Activated CD8-positive, alpha-beta memory T cell treated with anti-CD3 and anti-CD28 coated beads for 24 hours (primary cell): ENCODE measurements at regions not wholly inside any gene's neighbourhood (a gene's known extent, or its start where the extent isn't known, plus 50 kb on each side); places are given as distances from the start of the nearest gene placed in this dataset.
A peak's percentile ranks its signal among the peaks of the same experiment; 100 is the strongest.
"Not testable (repeated sequence)": the region's sequence is repeated elsewhere in the genome, so short reads cannot be mapped to it uniquely, and the experiment has no call there.

Experiments
- DNase-seq: peaks from one replicate; pipeline ENCODE4 v3.0.0-alpha.2; 2020

DNA sequence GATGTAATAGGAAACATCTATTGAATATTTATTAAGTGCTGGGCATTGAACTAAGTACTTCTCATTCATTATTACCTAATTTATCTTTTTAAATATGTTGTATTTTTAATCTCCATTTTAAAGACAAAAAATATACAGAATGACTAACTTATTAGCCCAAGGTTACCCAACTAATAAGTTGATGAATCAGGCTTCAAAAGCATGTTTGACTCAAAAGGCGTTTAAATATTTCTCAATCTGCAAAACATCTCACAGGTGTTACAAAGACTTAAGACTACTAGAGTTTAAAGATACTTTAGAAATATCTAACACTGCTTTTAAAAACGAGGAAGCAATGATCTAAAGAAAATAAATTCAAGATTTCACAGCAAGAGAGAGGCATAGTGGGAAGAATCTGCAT is 457.4 kb upstream of the DCN start:
- DNase-seq = no peak

DNA sequence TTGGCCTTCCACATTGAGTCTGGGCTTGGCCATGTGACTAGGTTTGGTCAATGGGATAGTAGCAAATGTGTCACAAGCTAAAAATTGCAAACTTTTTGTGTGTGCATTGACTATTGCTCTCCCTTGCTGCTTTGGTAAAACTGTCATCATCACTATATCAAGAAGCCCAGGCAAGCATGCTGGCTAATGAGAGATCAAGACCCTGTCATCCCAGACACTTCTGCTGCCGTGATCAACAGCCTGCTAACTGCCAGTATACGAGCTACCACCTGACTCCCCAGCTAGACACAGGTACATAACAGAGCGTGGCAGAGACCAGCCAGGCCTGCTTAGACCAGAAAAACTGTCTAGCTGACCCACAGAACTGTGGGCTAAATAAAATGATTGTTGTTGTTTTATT is 456.7 kb upstream of the DCN start:
- DNase-seq = no peak

GRCh38 chr12:91637789-91638624 is 455.4 kb upstream of the DCN start:
- DNase-seq = no peak

GRCh38 chr12:91636721-91637120 is 454.1 kb upstream of the DCN start:
- DNase-seq = no peak

DNA sequence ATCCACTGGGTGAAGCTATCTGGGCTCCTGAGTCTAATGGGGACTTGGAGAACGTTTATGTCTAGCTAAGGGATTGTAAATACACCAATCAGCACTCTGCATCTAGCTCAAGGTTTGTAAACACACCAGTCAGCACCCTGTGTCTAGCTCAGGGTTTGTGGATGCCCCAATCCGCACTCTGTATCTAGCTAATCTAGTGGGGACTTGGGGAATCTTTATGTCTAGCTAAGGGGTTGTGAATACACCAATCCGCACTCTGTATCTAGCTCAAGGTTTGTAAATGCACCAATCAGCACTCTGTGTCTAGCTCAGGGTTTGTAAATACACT is 451.7 kb upstream of the DCN start:
- not testable (repeated sequence) for DNase-seq

DNA sequence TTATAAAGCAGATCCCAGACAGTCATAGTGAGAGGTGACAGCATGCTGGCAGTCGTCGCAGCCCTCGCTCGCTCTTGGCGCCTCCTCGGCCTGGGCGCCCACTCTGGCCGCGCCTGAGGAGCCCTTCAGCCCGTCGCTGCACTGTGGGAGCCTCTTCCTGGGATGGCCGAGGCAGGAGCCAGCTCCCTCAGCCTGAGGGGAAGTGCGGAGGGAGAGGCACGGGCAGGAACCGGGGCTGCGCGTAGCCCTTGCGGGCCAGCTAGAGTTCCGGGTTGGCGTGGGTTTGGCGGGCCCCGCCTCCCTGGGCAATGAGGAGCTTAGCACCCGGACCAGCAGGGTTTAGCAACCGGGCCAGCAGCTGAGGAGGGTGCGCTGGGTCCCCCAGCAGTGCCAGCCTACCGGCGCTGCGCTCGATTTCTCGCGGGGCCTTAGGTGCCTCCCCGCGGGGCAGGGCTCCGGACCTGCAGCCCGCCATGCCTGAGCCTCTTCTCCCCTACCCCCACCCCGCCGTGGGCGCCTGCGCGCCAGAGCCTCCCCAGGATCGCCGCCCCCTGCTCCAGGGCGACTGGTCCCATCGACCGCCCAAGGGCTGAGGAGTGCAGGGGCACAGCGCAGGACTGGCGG is 451.2 kb upstream of the DCN start:
- peak; percentile 73 for DNase-seq

DNA sequence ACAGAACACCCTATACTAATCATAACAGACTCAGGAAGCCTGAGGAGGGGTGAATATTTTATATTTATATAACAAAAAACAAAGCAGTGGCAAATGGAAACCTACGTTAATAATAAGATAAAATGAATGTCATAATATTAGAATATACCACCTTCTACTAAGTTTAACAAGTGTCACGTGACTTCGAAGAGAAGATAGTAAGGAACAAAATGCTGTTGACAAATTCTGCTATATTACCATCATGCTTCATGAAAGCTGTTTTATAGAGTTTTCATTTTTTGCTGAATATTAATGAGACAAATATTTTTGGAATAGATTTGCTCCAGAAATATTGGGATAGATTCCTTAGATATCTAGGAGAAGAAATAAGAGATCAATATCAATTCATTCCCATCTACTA is 450.6 kb upstream of the DCN start:
- no peak for DNase-seq

- DNase-seq = no peak
Measured at GRCh38 chr12:91632042-91632786, 449.6 kb upstream of the DCN start.

DNA sequence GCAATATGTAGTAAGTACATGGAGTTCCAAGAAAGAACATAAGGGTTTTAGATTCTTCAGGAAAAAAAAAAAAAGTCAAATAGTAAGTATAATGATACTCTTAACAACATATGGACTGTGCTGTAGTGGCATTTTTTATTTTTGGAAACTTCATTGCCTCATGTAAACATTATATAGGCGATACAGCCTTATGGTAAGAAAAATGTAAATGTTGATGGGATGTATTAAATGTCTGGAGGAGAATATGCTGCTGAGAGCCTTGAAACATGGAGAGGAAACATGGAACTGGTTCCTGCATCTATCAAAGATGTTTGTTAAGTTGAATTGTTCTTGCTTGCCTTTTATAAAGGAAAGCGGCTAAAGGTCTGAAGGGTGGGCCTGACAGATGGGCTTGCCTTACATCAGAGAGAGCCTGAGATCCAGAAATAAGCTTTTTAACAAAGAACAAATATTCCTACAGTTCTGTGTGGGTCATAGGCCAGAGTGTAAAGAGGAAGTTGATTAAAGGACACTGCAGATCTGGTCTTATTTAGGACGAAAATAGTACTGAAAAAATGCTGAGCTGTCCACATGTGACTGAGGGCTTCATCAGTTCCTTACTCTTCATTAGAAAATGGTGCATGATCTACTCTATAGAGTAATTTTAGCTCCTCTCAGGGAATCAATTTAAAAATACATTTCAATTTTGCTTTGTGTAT is 448.1 kb upstream of the DCN start:
- no peak for DNase-seq

DNA sequence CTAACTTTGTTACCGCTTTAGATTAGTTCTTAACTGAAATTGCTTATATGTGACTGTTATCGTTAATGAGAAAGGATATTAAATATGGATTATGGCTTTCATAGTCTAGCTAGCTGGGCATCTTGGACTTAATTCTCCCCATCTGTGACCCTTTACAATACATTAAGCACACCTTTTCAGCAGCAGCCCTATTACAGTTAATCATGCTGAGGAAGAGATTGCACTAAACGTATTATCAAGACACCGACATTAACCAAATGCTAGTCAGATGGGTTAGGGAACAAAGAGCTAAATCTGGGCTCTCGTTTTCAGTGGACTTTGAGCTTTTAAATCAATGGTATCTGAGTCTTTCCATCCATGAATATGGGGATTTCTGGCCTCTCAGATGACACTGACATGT is 447.5 kb upstream of the DCN start:
- DNase-seq = no peak

- DNase-seq = no peak
Measured at GRCh38 chr12:91629440-91629839, 446.8 kb upstream of the DCN start.

GRCh38 chr12:91628656-91629055 is 446.0 kb upstream of the DCN start:
- DNase-seq = no peak

DNA sequence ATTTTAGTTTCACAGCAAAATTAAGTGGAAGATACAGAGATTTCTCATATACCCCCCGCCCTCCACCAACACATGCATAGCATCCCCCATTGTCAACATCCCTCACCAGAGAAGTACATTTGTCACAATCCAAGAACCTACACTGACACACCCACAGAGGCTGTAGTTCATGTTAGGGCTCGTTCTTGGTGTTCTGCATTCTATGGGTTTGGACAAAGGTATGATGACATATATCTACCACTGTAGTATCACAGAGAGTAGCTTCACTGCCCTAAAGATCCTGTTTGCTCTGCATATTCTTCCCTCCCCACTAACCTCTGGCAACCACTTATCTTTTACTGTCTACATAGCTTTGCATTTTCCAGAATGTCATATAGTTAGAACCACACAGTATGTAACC is 444.6 kb upstream of the DCN start:
- no peak for DNase-seq

DNA sequence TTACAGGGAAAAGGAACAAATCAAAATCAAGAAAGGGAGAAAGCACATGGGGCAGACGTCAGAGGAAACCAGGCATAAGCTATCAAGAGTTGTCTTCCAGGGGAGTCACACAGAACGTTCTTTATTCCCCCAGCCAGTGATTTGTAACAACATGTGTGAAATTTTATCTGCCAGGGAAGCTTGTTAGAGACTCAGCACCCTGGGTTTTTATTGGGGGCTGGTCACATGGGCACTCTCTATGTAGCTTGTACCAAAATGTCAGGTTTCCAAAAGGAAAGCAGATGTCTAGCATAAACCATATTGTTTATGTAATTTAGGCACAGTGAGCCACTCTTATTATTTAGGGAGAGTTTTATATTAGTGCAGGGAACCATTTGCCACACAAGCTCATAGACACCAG is 440.4 kb upstream of the DCN start:
- DNase-seq = no peak

GRCh38 chr12:91622037-91622436 is 439.4 kb upstream of the DCN start:
- no peak for DNase-seq

- DNase-seq = no peak
Measured at GRCh38 chr12:91620992-91621391, 438.4 kb upstream of the DCN start.

- no peak for DNase-seq
Measured at GRCh38 chr12:91620422-91620821, 437.8 kb upstream of the DCN start.

- no peak for DNase-seq
Measured at GRCh38 chr12:91618281-91618680, 435.7 kb upstream of the DCN start.

- DNase-seq = no peak
Measured at GRCh38 chr12:91617818-91618217, 435.2 kb upstream of the DCN start.

GRCh38 chr12:91616416-91616815 is 433.8 kb upstream of the DCN start:
- no peak for DNase-seq

DNA sequence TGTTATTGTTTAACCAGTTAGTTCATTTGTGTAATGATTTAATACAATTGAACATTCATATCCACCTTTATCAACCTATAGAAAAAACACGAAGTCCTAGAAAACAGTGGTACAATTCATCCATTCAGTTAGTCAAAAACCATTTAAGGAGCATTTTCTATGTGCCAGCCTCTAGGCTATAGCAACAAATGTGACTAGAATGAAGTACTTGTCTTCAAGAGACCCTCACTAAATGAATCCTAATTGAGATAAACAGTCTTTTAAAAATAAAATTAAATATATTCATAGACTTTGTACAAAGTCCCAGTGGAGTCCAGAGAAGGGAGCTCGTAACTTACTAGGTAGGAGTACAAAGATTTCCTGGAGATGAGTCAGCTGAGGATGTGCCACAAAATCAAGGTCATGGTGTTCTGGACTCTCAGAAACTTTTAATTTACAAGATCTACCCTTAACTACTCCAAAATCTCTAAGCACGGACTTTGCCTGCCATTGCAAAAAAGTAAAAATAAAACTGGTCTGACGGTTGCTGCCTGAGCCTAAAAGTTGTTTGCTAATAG is 430.7 kb upstream of the DCN start:
- no peak for DNase-seq

DNA sequence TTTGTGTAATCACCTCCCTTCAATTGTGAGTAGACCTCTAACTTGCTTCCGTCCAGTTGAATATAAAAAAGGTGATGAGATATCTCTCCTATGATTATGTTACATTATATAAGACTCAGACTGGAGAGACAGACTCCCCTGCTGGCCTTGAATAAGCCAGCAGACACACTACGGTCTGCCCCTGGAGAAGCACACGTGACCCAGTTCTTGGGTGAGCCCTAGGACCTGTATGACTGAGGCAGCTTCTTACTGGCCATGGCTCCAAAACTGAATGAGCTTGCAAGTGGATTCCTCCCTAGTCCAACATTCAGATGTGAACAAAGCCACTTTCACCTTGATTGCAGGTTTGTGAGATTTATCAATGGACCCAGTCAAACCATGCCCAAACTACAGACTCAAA is 427.9 kb upstream of the DCN start:
- DNase-seq = no peak

- no peak for DNase-seq
Measured at GRCh38 chr12:91609283-91609682, 426.7 kb upstream of the DCN start.
